H9 (cell line): ENCODE measurements at regions not wholly inside any gene's neighbourhood (a gene's known extent, or its start where the extent isn't known, plus 50 kb on each side); places are given as distances from the start of the nearest gene placed in this dataset.

Source experiments
- DNase-seq: peaks from one replicate; pipeline ENCODE4 v3.0.0-alpha.2; 2017
- H2AFZ ChIP-seq: one replicate; pipeline ENCODE4 v1.6.1; 2013; ENCODE audit warnings: mild to moderate bottlenecking, low read length, control low read depth, moderate library complexity
- H2AK5ac ChIP-seq: 2 replicates; pipeline ENCODE4 v1.6.1; 2013; ENCODE audit warnings: low read length, control low read depth, mixed read lengths; ENCODE audit not compliant: insufficient read length
- H2BK120ac ChIP-seq: one replicate; pipeline ENCODE4 v1.6.1; 2013; ENCODE audit warnings: low read depth, mild to moderate bottlenecking, low read length, control low read depth, inconsistent platforms; ENCODE audit not compliant: poor library complexity, severe bottlenecking
- H2BK12ac ChIP-seq: 2 replicates; pipeline ENCODE4 v1.6.1; 2013; ENCODE audit warnings: low read length, control low read depth, mixed read lengths, low read depth; ENCODE audit not compliant: insufficient read length
- H2BK15ac ChIP-seq: 2 replicates; pipeline ENCODE4 v1.6.1; 2013; ENCODE audit warnings: low read depth, low read length, control low read depth
- H2BK20ac ChIP-seq: one replicate; pipeline ENCODE4 v1.6.1; 2013; ENCODE audit warnings: low read depth, mild to moderate bottlenecking, low read length, control low read depth, inconsistent platforms; ENCODE audit not compliant: poor library complexity, severe bottlenecking
- H2BK5ac ChIP-seq: 2 replicates; pipeline ENCODE4 v1.6.1; 2013; ENCODE audit warnings: low read length, control low read depth, mixed read lengths; ENCODE audit not compliant: insufficient read length
- H3K14ac ChIP-seq: 2 replicates; pipeline ENCODE4 v1.6.1; 2013; ENCODE audit warnings: low read length, control low read depth; ENCODE audit not compliant: insufficient read depth
- H3K18ac ChIP-seq: 2 replicates; pipeline ENCODE4 v1.6.1; 2013; ENCODE audit warnings: low read depth, mild to moderate bottlenecking, mixed read lengths, low read length, control low read depth; ENCODE audit not compliant: insufficient read length
- H3K23ac ChIP-seq: 2 replicates; pipeline ENCODE4 v1.6.1; 2013; ENCODE audit warnings: low read length, control low read depth, mixed read lengths, low read depth; ENCODE audit not compliant: insufficient read length
- H3K23me2 ChIP-seq: 2 replicates; pipeline ENCODE4 v1.6.1; 2013; ENCODE audit warnings: low read depth, mild to moderate bottlenecking, mixed read lengths, low read length, control low read depth; ENCODE audit not compliant: insufficient read length, poor library complexity, severe bottlenecking
- H3K27ac ChIP-seq: 2 replicates; pipeline ENCODE4 v1.5.1; 2013; ENCODE audit warnings: low read length, control low read depth, mixed read lengths, low read depth; ENCODE audit not compliant: insufficient read length
- H3K27me3 ChIP-seq: 2 replicates; pipeline ENCODE4 v1.6.1; 2013; ENCODE audit warnings: low read length, control low read depth, inconsistent platforms; ENCODE audit not compliant: insufficient read depth
- H3K4ac ChIP-seq: 2 replicates; pipeline ENCODE4 v1.6.1; 2013; ENCODE audit warnings: low read depth, mild to moderate bottlenecking, control low read depth, inconsistent platforms, low read length, moderate library complexity
- H3K4me1 ChIP-seq: 2 replicates; pipeline ENCODE4 v1.6.1; 2013; ENCODE audit warnings: low read length, control low read depth, inconsistent platforms; ENCODE audit not compliant: insufficient read depth
- H3K4me2 ChIP-seq: 2 replicates; pipeline ENCODE4 v1.6.1; 2013; ENCODE audit warnings: low read length, control low read depth, mixed read lengths; ENCODE audit not compliant: insufficient read length, insufficient read depth
- H3K56ac ChIP-seq: 2 replicates; pipeline ENCODE4 v1.6.1; 2013; ENCODE audit warnings: low read depth, mild to moderate bottlenecking, mixed read lengths, low read length, control low read depth; ENCODE audit not compliant: insufficient read length
- H3K79me1 ChIP-seq: 2 replicates; pipeline ENCODE4 v1.6.1; 2013; ENCODE audit warnings: low read depth, mild to moderate bottlenecking, moderate library complexity, low read length, control low read depth, inconsistent platforms; ENCODE audit not compliant: insufficient read depth, poor library complexity, severe bottlenecking
- H3K79me2 ChIP-seq: 2 replicates; pipeline ENCODE4 v1.6.1; 2013; ENCODE audit warnings: low read length, control low read depth, inconsistent platforms; ENCODE audit not compliant: insufficient read depth
- H3K9ac ChIP-seq: 2 replicates; pipeline ENCODE4 v1.6.1; 2013; ENCODE audit warnings: low read length, control low read depth, mixed read lengths; ENCODE audit not compliant: insufficient read length; ENCODE audit errors: extremely low read depth
- H3K9me3 ChIP-seq: one replicate; pipeline ENCODE4 v1.6.1; 2013; ENCODE audit warnings: low read depth, low read length, inconsistent platforms; ENCODE audit not compliant: control insufficient read depth
- H3T11ph ChIP-seq: one replicate; pipeline ENCODE4 v1.6.1; 2013; ENCODE audit warnings: mild to moderate bottlenecking, low read length, control low read depth, inconsistent platforms
- H4K20me1 ChIP-seq: one replicate; pipeline ENCODE4 v1.6.1; 2013; ENCODE audit not compliant: control insufficient read depth, insufficient read length, insufficient read depth
- H4K5ac ChIP-seq: 2 replicates; pipeline ENCODE4 v1.6.1; 2013; ENCODE audit warnings: low read depth, mild to moderate bottlenecking, mixed read lengths, low read length, control low read depth; ENCODE audit not compliant: insufficient read length
- H4K8ac ChIP-seq: replicated peaks from 2 replicates; pipeline ENCODE4 v1.6.1; 2013; ENCODE audit warnings: low read length, control low read depth, mixed read lengths, low read depth; ENCODE audit not compliant: insufficient read length
- H4K91ac ChIP-seq: 2 replicates; pipeline ENCODE4 v1.6.1; 2013; ENCODE audit warnings: low read depth, mild to moderate bottlenecking, moderate library complexity, mixed read lengths, low read length, control low read depth; ENCODE audit not compliant: insufficient read length
- H3K27ac Mint-ChIP-seq, 3 experiments: 2 replicates in 2 of 3; 3 replicates in 1 of 3; pipeline ENCODE4 v1.8.0; 2020 to 2021; ENCODE audit warnings: mixed read lengths in 3 of 3, mild to moderate bottlenecking in 1 of 3, moderate library complexity in 1 of 3
- H3K27me3 Mint-ChIP-seq: 2 replicates; pipeline ENCODE4 v1.8.0; 2021; ENCODE audit warnings: low read depth, mild to moderate bottlenecking, moderate library complexity, mixed read lengths
- H3K36me3 Mint-ChIP-seq, 3 experiments: 2 replicates in 2 of 3; 3 replicates in 1 of 3; pipeline ENCODE4 v1.8.0; 2020 to 2021; ENCODE audit warnings: low read depth in 3 of 3, mixed read lengths in 3 of 3; ENCODE audit not compliant: insufficient read depth in 1 of 3
- H3K4me1 Mint-ChIP-seq, 2 experiments: 2 replicates each; pipeline ENCODE4 v1.8.0; 2020; ENCODE audit warnings: mixed read lengths in 2 of 2
- H3K4me3 Mint-ChIP-seq, 2 experiments: 2 replicates in 1 of 2; 3 replicates in 1 of 2; pipeline ENCODE4 v1.8.0; 2020 to 2021; ENCODE audit warnings: mild to moderate bottlenecking in 2 of 2, mixed read lengths in 2 of 2, moderate library complexity in 1 of 2
- H3K9me3 Mint-ChIP-seq, 2 experiments: 2 replicates in 1 of 2; 3 replicates in 1 of 2; pipeline ENCODE4 v1.8.0; 2020; ENCODE audit warnings: mild to moderate bottlenecking in 2 of 2, mixed read lengths in 2 of 2, moderate library complexity in 1 of 2
- CTCF ChIP-seq: fragments of 200-600 bp; sonication (generic); conservative IDR thresholded peaks from 3 replicates; pipeline ENCODE4 v1.8.0; 2021; ENCODE audit warnings: antibody characterized with exemption, mild to moderate bottlenecking

DNA sequence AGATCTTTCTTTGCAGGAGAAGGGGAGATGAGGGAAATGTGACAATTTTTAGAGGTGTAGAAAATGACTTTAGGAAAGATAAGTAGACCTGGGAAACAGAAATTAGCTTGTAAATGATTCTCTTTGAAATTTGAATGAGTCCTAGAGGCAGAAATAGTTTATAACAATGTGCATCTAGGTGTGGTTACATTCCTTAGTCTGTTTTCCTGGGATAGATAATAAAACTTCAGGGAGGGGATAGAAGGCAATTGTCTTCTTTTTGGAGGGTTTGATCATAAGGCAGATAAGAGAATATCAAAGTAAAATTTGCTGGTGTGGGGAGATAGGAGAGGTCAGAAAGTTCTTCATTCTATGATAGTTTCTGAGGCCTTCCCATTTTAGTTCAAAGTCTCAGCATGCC, 1344.3 kb upstream of the LRRTM1 start:
- H2BK20ac ChIP-seq, result no peak overlapping the region
- Mint-ChIP-seq H3K27me3 (no peaks in the 10 kb centered on the region), H3K27ac (peak overlapping the region; percentile 71 to 98 (median 96); a peak in 6 of 7 replicates), H3K36me3 (peaks cover 0 to 8% (median 4%) of the 10 kb centered on the region in 3 experiments; a peak in 5 of 7 replicates), H3K4me1 (peaks cover 33 to 39% of the 10 kb centered on the region in 2 experiments), H3K4me3 (no peak overlapping the region), H3K9me3 (peaks cover 0 to 3% of the 10 kb centered on the region in 2 experiments; a peak in 1 of 5 replicates)
- no peaks in the 10 kb centered on the region for H4K20me1 ChIP-seq
- H3K4me1 ChIP-seq, result no peaks in the 10 kb centered on the region; the same call in 1 of the 2 replicates
- H2BK12ac ChIP-seq, result no peak overlapping the region
- no peaks in the 10 kb centered on the region for H3K79me1 ChIP-seq
- no peak for DNase-seq
- no peak overlapping the region for H3K18ac ChIP-seq
- H3K9me3 ChIP-seq, result no peaks in the 10 kb centered on the region
- H3K23ac ChIP-seq, result no peak overlapping the region
- no peak overlapping the region for H3K4ac ChIP-seq
- no peak for TF ChIP-seq CTCF
- no peak overlapping the region for H2AK5ac ChIP-seq
- H4K8ac ChIP-seq, result no peak overlapping the region
- no peak overlapping the region for H4K91ac ChIP-seq
- no peak overlapping the region for H2BK5ac ChIP-seq
- no peaks in the 10 kb centered on the region for H3K23me2 ChIP-seq
- H3K14ac ChIP-seq, result no peak overlapping the region
- no peak overlapping the region for H2AFZ ChIP-seq
- H3K56ac ChIP-seq, result no peak overlapping the region
- H3T11ph ChIP-seq, result no peak overlapping the region
- no peaks in the 10 kb centered on the region for H3K79me2 ChIP-seq
- H4K5ac ChIP-seq, result no peak overlapping the region
- H3K27ac ChIP-seq, result no peak overlapping the region
- no peaks in the 10 kb centered on the region for H3K27me3 ChIP-seq
- no peak overlapping the region for H3K9ac ChIP-seq
- no peak overlapping the region for H2BK15ac ChIP-seq
- no peak overlapping the region for H2BK120ac ChIP-seq
- H3K4me2 ChIP-seq, result no peak overlapping the region
